GM12878 (cell line): ENCODE measurements at regions not wholly inside any gene's neighbourhood (a gene's known extent, or its start where the extent isn't known, plus 50 kb on each side); places are given as distances from the start of the nearest gene placed in this dataset.
A peak's percentile ranks its signal among the peaks of the same experiment; 100 is the strongest.

Source experiments
- ATAC-seq: fragments of 200-7000 bp; cut with Tn5 transposase; 3 replicates; pipeline ENCODE4 v1.9.1; 2020; ENCODE audit warnings: mild to moderate bottlenecking, moderate library complexity
- BruUV-seq: library from RNA; stranded (reverse); fragments of 400-500 nt; replicated peaks from 2 replicates; lab custom pipeline; 2021; lab: Mats Ljungman, UMichigan
- CTCF ChIA-PET: fragments of 300-600 bp; sonication (Branson Sonifier 250); formaldehyde crosslinking; extraction: SDS; loops from one replicate; lab custom pipeline; 2021; ENCODE audit warnings: inconsistent platforms; lab: Yijun Ruan, JAX
- POLR2A ChIA-PET: fragments of 350-600 bp; formaldehyde crosslinking; extraction: SDS; loops from one replicate; lab custom pipeline; 2021; ENCODE audit warnings: inconsistent platforms; lab: Charles Lee
- RAD21 ChIA-PET: fragments of 300-600 bp; sonication (Branson Sonifier 250); formaldehyde crosslinking; loops from one replicate; lab custom pipeline; 2023; ENCODE audit warnings: antibody characterized with exemption; ENCODE audit not compliant: unreplicated experiment; lab: Charles Lee
- SMC1A ChIA-PET: fragments of 300-600 bp; sonication (Branson Sonifier 250); formaldehyde crosslinking; loops from one replicate; lab custom pipeline; 2023; ENCODE audit not compliant: unreplicated experiment, uncharacterized antibody; lab: Charles Lee
- DNase-seq: peaks from one replicate; pipeline ENCODE4 v3.0.0-alpha.2; 2011; ENCODE audit warnings: low read depth, low spot score
- FAIRE-seq: peaks from 3 replicates; lab custom pipeline; 2011; peaks lifted over from hg19 to GRCh38; lab: Jason Lieb, UNC
- H2AFZ ChIP-seq: 2 replicates; pipeline ENCODE4 v1.6.0; 2011; ENCODE audit warnings: low read depth, low read length, control low read depth; ENCODE audit not compliant: control insufficient read depth
- H3K27ac ChIP-seq: 2 replicates; pipeline ENCODE4 v1.5.1; 2011; ENCODE audit warnings: control low read depth; ENCODE audit not compliant: control insufficient read depth, insufficient read depth
- H3K27me3 ChIP-seq, 2 experiments: replicated peaks in 1 of 2; 2 replicates each; pipeline versions ENCODE4 v1.6.0 to v1.6.1; 2011; ENCODE audit warnings: low read length in 1 of 2; ENCODE audit not compliant: control insufficient read depth in 2 of 2, insufficient read depth in 2 of 2
- H3K36me3 ChIP-seq, 2 experiments: 2 replicates each; pipeline ENCODE4 v1.5.1; 2011; ENCODE audit warnings: low read length in 1 of 2; ENCODE audit not compliant: control insufficient read depth in 2 of 2, insufficient read depth in 2 of 2
- H3K4me1 ChIP-seq: 2 replicates; pipeline ENCODE4 v1.6.1; 2011; ENCODE audit warnings: mild to moderate bottlenecking, low read length, moderate library complexity, mixed read lengths; ENCODE audit not compliant: control insufficient read depth, insufficient read depth
- H3K4me2 ChIP-seq: 2 replicates; pipeline ENCODE4 v1.6.0; 2011; ENCODE audit warnings: control low read depth; ENCODE audit not compliant: control insufficient read depth, insufficient read depth
- H3K4me3 ChIP-seq: fragments of 200-600 bp; sonication (generic); 2 replicates; pipeline ENCODE4 v1.5.1; 2016
- H3K79me2 ChIP-seq: 2 replicates; pipeline ENCODE4 v1.6.0; 2011; ENCODE audit warnings: low read length; ENCODE audit not compliant: control insufficient read depth, insufficient read depth
- H3K9ac ChIP-seq: 2 replicates; pipeline ENCODE4 v1.8.0; 2011; ENCODE audit warnings: low read length, control low read depth, mixed read lengths; ENCODE audit not compliant: control insufficient read depth, insufficient read depth
- H3K9me3 ChIP-seq: replicated peaks from 3 replicates; pipeline ENCODE4 v1.5.1; 2011; ENCODE audit warnings: mild to moderate bottlenecking, low read length; ENCODE audit not compliant: control insufficient read depth, insufficient read depth
- H4K20me1 ChIP-seq: 2 replicates; pipeline ENCODE4 v1.6.0; 2011; ENCODE audit not compliant: control insufficient read depth, insufficient read depth
- BHLHE40 ChIP-seq, 2 experiments: fragments of 450-650 bp in 1 of 2; IDR thresholded peaks; 2 replicates each; pipeline ENCODE4 v1.6.1; 2011 to 2017; ENCODE audit warnings: low read depth in 2 of 2, borderline replicate concordance in 1 of 2, improper control_type of control experiment in 1 of 2, low read length in 1 of 2, mild to moderate bottlenecking in 1 of 2
- MTA2 ChIP-seq: fragments of 450-650 bp; IDR thresholded peaks from 2 replicates; pipeline ENCODE4 v1.6.1; 2016; ENCODE audit warnings: low read depth, mild to moderate bottlenecking, moderate library complexity
- MYC ChIP-seq: IDR thresholded peaks from 2 replicates; pipeline ENCODE4 v1.6.1; 2011; ENCODE audit warnings: mild to moderate bottlenecking, low read length, moderate library complexity, inconsistent platforms; ENCODE audit not compliant: insufficient read depth, insufficient replicate concordance, insufficient read length, severe bottlenecking
- NR2F1 ChIP-seq: fragments of 450-650 bp; conservative IDR thresholded peaks from 2 replicates; pipeline ENCODE4 v1.6.1; 2017; ENCODE audit warnings: mild to moderate bottlenecking
- PAX5 ChIP-seq: IDR thresholded peaks from 2 replicates; pipeline ENCODE4 v1.6.1; 2011; ENCODE audit warnings: low read depth, low read length, borderline replicate concordance
- PML ChIP-seq: IDR thresholded peaks from 2 replicates; pipeline ENCODE4 v1.6.1; 2012; ENCODE audit warnings: low read length, inconsistent platforms
- RUNX3 ChIP-seq: IDR thresholded peaks from 2 replicates; pipeline ENCODE4 v1.6.1; 2012; ENCODE audit warnings: low read length, inconsistent platforms
- TBL1XR1 ChIP-seq: IDR thresholded peaks from 2 replicates; pipeline ENCODE4 v1.6.1; 2012; ENCODE audit warnings: low read depth, low read length, improper control_type of control experiment
- TCF7 ChIP-seq: IDR thresholded peaks from 2 replicates; pipeline ENCODE4 v1.6.1; 2014; ENCODE audit warnings: antibody characterized with exemption, borderline replicate concordance
- WGBS: methylation state at CpG from one replicate; pipeline ENCODE4 v1.1.6; 2016; ENCODE audit warnings: low lambda C conversion rate; ENCODE audit not compliant: insufficient replicate concordance, insufficient coverage; ENCODE audit errors: missing lambda C conversion rate; 5-methylcytosine and 5-hydroxymethylcytosine counted together
- in situ Hi-C: fragments of 300-500 bp; cut with MboI; formaldehyde crosslinking; loops from 9 replicates; pipeline ENCODE4 v1.14.3; 2018; ENCODE audit warnings: mixed read lengths
- intact Hi-C: fragments of 100-400 bp; cut with micrococcal nuclease; formaldehyde crosslinking; loops from one replicate; pipeline ENCODE4 v1.14.2; 2022; ENCODE audit not compliant: unreplicated experiment
- TF ChIP-seq, protein P1 (sequence below): fragments of 450-650 bp; IDR thresholded peaks from 2 replicates; pipeline ENCODE4 v1.6.1; 2016; ENCODE audit warnings: mild to moderate bottlenecking
- TF ChIP-seq, protein P2 (sequence below): fragments of 450-650 bp; IDR thresholded peaks from 2 replicates; pipeline ENCODE4 v1.6.1; 2017; ENCODE audit warnings: mild to moderate bottlenecking, moderate library complexity

DNA sequence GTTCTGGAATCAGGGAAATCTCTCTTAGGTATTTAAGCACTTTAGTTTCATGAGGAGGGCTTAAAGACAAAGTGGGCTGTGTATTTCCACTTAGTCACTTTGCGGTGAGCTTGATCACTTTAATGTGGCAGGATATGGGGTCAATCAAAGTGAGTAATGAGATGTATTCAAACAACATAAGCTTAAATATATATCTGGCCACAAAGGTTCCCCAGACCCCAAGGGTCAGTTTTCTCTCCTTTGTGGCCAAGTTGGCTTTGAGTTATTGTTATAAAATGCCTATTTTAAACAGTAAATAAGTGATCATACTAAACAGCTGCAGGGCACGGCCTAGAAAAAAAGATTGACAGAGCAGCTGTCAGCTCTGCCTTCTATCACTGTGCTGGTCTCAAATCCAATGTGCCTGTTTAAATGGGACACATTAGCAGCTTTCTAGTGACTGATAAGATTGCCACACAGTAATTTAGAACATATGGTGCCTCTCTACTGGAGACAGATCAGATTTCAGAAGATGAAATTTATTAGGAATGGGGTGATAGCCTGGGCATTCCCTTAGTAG, 363.9 kb downstream of the AGTPBP1 start:
- peak; percentile 39; the same call in 2 of the 3 replicates for ATAC-seq
- in situ Hi-C loops = no loop called here

More for the DNA sequence above, 363.9 kb downstream of the AGTPBP1 start:
- DNase-seq (no peak), FAIRE-seq (no peak)
- H3K36me3 ChIP-seq = no peaks in the 10 kb centered on the region
- H3K9me3 ChIP-seq = no peaks in the 10 kb centered on the region
- H3K79me2 ChIP-seq = no peaks in the 10 kb centered on the region
- H3K4me1 ChIP-seq = no peaks in the 10 kb centered on the region
- no peaks in the 10 kb centered on the region for H4K20me1 ChIP-seq
- no peak overlapping the region for H3K4me3 ChIP-seq
- 11% methylated on average over 2 of the region's 2 CpGs for WGBS
- no peak overlapping the region for H3K27ac ChIP-seq
- TF ChIP-seq PAX5 (0 out of 2 replicates have a peak, but pooled peaks have one; percentile 12), PML (no peak), TBL1XR1 (no peak), NR2F1 (peak; percentile 80), BHLHE40 (IDR thresholded peaks at IDR 0.05; ENCODE audit: borderline replicate concordance in 1 of 2, low read depth in 2 of 2, low read length in 1 of 2) (no peak), MTA2 (no peak), MYC (no peak), RUNX3 (peak; percentile 85), TCF7 (peak; percentile 77; the same call in 1 of the 2 replicates)
- TF ChIP-seq, protein P1, sequence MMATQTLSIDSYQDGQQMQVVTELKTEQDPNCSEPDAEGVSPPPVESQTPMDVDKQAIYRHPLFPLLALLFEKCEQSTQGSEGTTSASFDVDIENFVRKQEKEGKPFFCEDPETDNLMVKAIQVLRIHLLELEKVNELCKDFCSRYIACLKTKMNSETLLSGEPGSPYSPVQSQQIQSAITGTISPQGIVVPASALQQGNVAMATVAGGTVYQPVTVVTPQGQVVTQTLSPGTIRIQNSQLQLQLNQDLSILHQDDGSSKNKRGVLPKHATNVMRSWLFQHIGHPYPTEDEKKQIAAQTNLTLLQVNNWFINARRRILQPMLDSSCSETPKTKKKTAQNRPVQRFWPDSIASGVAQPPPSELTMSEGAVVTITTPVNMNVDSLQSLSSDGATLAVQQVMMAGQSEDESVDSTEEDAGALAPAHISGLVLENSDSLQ = peak; percentile 26; the same call in 1 of the 2 replicates
- TF ChIP-seq, protein P2, sequence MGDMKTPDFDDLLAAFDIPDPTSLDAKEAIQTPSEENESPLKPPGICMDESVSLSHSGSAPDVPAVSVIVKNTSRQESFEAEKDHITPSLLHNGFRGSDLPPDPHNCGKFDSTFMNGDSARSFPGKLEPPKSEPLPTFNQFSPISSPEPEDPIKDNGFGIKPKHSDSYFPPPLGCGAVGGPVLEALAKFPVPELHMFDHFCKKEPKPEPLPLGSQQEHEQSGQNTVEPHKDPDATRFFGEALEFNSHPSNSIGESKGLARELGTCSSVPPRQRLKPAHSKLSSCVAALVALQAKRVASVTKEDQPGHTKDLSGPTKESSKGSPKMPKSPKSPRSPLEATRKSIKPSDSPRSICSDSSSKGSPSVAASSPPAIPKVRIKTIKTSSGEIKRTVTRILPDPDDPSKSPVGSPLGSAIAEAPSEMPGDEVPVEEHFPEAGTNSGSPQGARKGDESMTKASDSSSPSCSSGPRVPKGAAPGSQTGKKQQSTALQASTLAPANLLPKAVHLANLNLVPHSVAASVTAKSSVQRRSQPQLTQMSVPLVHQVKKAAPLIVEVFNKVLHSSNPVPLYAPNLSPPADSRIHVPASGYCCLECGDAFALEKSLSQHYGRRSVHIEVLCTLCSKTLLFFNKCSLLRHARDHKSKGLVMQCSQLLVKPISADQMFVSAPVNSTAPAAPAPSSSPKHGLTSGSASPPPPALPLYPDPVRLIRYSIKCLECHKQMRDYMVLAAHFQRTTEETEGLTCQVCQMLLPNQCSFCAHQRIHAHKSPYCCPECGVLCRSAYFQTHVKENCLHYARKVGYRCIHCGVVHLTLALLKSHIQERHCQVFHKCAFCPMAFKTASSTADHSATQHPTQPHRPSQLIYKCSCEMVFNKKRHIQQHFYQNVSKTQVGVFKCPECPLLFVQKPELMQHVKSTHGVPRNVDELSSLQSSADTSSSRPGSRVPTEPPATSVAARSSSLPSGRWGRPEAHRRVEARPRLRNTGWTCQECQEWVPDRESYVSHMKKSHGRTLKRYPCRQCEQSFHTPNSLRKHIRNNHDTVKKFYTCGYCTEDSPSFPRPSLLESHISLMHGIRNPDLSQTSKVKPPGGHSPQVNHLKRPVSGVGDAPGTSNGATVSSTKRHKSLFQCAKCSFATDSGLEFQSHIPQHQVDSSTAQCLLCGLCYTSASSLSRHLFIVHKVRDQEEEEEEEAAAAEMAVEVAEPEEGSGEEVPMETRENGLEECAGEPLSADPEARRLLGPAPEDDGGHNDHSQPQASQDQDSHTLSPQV = no peak
- ChIA-PET POLR2A (no interaction called here), CTCF (no interaction called here), RAD21 (no interaction called here), SMC1A (no interaction called here)
- no TSS peak for BruUV-seq
- H2AFZ ChIP-seq = no peak overlapping the region
- H3K4me2 ChIP-seq = no peak overlapping the region
- intact Hi-C loops = no loop called here
- no peaks in the 10 kb centered on the region for H3K27me3 ChIP-seq
- H3K9ac ChIP-seq = no peak overlapping the region
